ENCODE measurements at regions not wholly inside any gene's neighbourhood (a gene's known extent, or its start where the extent isn't known, plus 50 kb on each side); places are given as distances from the start of the nearest gene placed in this dataset.

DNA sequence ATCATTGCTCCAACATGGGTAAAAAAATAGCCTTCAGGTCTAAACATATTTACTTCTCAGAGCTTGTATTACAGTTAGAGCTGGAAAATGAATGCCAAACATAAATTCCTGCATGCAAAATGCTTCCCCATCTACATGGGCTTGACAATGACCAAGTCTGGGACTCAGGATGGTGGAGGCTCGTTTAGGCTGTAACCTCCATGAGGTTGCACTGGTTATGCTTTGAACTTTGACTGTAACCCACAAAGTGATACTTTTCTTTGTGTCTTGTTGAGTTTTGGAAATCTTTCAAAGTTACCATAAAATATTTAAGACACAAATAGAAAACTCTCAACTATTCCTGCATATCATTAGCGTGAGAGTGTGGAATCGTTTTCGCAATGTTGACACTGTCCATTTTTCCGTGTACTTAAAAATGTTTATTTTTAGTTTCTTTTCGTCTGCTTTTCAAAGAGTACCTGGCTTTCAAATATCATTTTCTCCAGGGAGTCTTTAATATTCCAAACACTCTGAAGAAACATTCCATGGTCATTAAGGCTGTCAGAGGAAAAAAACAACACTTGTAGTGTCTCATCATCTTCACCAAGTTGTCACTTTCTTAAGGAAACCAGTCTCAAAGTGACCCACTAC is 487.8 kb downstream of the ENC1 start:
- no peak for DNase-seq (ENCODE audit: low read depth)
- TF ChIP-seq, protein P1, sequence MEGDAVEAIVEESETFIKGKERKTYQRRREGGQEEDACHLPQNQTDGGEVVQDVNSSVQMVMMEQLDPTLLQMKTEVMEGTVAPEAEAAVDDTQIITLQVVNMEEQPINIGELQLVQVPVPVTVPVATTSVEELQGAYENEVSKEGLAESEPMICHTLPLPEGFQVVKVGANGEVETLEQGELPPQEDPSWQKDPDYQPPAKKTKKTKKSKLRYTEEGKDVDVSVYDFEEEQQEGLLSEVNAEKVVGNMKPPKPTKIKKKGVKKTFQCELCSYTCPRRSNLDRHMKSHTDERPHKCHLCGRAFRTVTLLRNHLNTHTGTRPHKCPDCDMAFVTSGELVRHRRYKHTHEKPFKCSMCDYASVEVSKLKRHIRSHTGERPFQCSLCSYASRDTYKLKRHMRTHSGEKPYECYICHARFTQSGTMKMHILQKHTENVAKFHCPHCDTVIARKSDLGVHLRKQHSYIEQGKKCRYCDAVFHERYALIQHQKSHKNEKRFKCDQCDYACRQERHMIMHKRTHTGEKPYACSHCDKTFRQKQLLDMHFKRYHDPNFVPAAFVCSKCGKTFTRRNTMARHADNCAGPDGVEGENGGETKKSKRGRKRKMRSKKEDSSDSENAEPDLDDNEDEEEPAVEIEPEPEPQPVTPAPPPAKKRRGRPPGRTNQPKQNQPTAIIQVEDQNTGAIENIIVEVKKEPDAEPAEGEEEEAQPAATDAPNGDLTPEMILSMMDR (IDR thresholded peaks at IDR 0.05; ENCODE audit: insufficient read depth, low read depth, low read length, missing control alignments), result no peak
- H3K4me3 ChIP-seq (ENCODE audit: low read depth, low read length), result no peak overlapping the region

DNA sequence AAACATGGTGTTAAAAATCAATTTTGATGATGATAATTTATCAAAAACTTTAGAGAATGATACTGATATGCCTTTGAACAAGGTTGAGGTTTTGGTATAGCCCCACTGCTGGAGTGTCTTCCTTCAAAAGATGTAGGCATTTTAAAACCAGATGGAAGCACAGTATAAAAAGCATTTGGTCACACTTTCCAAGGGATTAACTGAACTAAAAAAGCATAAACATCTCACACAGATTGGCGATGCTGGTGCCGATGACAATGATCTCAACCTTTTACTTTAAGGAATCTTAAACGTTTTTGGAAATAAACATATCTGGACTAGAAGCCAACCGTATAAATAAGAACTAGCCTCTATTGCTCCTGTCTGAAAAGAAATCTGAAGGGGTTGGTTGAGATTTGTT is 488.4 kb downstream of the ENC1 start:
- TF ChIP-seq, protein P1 (IDR thresholded peaks at IDR 0.05; ENCODE audit: insufficient read depth, low read depth, low read length, missing control alignments), result no peak
- DNase-seq (ENCODE audit: low read depth), result no peak
- H3K4me3 ChIP-seq (ENCODE audit: low read depth, low read length), result no peak overlapping the region

DNA sequence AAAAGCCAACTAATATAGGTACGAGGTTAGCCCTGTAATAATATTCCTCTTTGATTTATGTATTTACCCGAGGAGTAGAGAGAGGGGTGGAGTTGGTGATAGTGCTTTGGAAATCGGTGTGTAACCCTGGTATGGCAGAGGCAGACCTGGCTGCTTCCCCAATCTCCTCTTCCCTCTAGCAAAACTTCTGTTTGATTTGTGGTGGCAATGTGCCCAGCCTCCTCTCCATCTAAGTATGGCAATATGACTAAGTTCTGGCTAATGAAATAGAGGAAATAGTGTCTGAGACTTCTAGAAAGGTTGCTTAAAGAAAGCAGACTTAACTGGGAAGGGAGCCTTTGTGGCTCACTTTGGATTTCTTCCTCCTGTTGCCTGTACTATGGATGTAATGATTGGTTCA is 491.1 kb downstream of the ENC1 start:
- no peak overlapping the region for H3K4me3 ChIP-seq (ENCODE audit: low read depth, low read length)
- TF ChIP-seq, protein P1 (IDR thresholded peaks at IDR 0.05; ENCODE audit: insufficient read depth, low read depth, low read length, missing control alignments), result no peak
- DNase-seq (ENCODE audit: low read depth), result no peak

DNA sequence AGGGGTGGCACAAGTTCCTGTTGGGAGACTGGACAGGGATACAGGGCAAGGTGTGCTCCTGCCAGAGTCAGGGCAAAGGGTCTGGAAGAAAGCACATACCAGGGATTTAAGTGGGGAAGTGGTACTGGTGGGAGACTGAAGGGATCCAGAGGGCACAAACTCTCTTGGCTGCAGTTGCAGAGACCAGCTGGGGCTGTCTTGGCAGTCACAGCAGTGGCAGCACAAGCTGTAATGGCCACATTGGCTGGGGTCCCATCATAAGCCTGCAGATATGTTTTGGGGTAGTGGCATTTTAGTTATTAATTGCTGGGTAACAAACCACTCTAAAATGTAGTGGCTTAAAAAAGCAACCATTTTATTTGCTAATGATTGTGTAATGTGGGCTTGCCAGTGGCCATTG is 492.2 kb downstream of the ENC1 start:
- TF ChIP-seq, protein P1 (IDR thresholded peaks at IDR 0.05; ENCODE audit: insufficient read depth, low read depth, low read length, missing control alignments), result no peak
- no peak for DNase-seq (ENCODE audit: low read depth)

DNA sequence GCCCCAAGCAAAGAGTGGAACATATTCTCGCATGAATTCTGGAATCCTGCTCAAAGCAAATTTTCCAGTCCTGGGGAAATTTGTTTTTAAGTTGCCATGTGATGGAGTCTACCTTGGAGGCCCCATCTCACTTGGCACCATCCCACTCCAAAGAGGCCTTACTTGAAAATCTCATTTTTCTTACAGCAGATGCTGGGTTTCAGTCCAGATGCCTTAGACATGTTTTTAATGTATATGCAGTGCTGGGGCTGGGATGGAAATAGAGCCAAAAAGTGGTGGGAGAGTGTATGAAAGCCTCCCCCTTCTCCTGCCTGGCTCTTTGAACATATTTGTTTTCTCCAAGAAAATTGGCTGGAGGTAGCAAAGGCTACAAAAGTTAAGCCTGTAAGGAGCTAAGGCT is 493.7 kb downstream of the ENC1 start:
- no peak for DNase-seq (ENCODE audit: low read depth)
- H3K4me3 ChIP-seq (ENCODE audit: low read depth, low read length), result no peak overlapping the region
- TF ChIP-seq, protein P1 (IDR thresholded peaks at IDR 0.05; ENCODE audit: insufficient read depth, low read depth, low read length, missing control alignments), result no peak

More for the DNA sequence above, 492.2 kb downstream of the ENC1 start:
- H3K4me3 ChIP-seq (ENCODE audit: low read depth, low read length), result no peak overlapping the region

DNA sequence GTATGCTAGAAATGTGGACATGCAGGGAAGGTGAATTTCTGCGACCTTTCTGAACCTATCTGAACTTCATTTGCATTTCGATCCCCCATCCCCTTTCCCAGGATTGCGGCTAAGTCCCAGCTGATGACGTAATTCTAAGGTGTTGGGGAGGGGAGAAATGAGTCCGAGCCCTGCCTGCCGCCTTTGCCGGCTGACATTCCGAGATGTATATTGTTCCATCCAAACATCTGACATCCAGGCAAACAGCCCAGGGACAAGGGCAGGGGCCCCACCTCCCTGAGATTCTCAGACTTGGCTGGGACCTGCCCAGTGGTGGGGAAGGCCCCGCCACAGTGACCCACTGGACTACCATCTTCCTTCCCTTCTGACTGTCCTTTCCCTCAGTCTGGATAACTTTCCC is 494.6 kb downstream of the ENC1 start:
- TF ChIP-seq, protein P1 (IDR thresholded peaks at IDR 0.05; ENCODE audit: insufficient read depth, low read depth, low read length, missing control alignments), result no peak
- no peak for DNase-seq (ENCODE audit: low read depth)
- H3K4me3 ChIP-seq (ENCODE audit: low read depth, low read length), result no peak overlapping the region

DNA sequence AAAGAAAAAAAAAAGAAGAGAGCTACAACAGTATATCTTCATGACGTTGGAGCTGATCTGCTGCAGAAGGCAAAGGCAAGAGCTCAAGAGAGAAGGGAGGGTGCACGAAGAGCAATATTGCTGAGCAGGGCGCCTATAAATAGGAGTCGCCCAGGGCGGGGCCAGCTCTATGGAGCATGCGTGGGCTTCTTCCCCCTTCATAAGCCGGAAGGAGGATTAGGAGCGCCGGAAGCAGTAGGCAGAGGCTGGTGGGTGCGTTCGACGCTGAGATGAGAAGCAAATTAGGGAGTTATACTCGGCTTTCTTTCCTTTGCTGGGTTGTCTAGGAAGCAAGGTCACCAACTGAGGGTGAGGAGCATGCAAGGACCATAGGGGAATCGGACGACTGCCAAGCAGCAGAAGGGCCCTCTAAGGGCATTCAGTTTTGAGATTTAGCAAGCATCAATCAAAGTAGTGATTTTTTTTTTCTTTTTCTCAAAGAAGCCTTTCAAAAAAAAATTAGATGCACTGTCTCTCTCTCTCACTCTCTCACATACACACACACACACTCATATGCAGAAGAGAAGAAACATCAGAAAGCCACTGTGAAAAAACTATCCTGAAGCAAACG is 496.7 kb downstream of the ENC1 start:
- TF ChIP-seq, protein P1 (IDR thresholded peaks at IDR 0.05; ENCODE audit: insufficient read depth, low read depth, low read length, missing control alignments), result no peak
- no peak overlapping the region for H3K4me3 ChIP-seq (ENCODE audit: low read depth, low read length)
- no peak for DNase-seq (ENCODE audit: low read depth)
